A673 (cell line): ENCODE measurements at regions not wholly inside any gene's neighbourhood (a gene's known extent, or its start where the extent isn't known, plus 50 kb on each side); places are given as distances from the start of the nearest gene placed in this dataset.

ENCODE experiments used
- CTCF ChIP-seq: fragments of 300-800, 200-600 bp; sonication (generic); conservative IDR thresholded peaks from 2 replicates; pipeline ENCODE4 v1.5.1; 2017; ENCODE audit warnings: low read depth, mild to moderate bottlenecking, antibody characterized with exemption, low read length, moderate library complexity, mixed read lengths
- EZH2 ChIP-seq: fragments of 200-600 bp; sonication (generic); IDR thresholded peaks from 2 replicates; pipeline ENCODE4 v1.6.1; 2017; ENCODE audit warnings: borderline replicate concordance, low read depth, mild to moderate bottlenecking, mixed read lengths, antibody characterized with exemption, low read length; ENCODE audit not compliant: poor library complexity, severe bottlenecking

- TF ChIP-seq CTCF (no peak), EZH2 (no peak)
Observed at GRCh38 chr14:29236401-29236800, 469.8 kb downstream of the FOXG1 start.
